GM19455 (cell line): ENCODE measurements at regions not wholly inside any gene's neighbourhood (a gene's known extent, or its start where the extent isn't known, plus 50 kb on each side); places are given as distances from the start of the nearest gene placed in this dataset.

Source experiments
- ATAC-seq: cut with Tn5 transposase; IDR thresholded peaks from one replicate; pipeline ENCODE4 v1.9.1; 2021; ENCODE audit not compliant: unreplicated experiment

- ATAC-seq, result no peak
Measured at GRCh38 chr7:12741951-12742575, 54.6 kb downstream of the ARL4A start.

- ATAC-seq, result no peak
Measured at GRCh38 chr7:12746211-12746610, 58.8 kb downstream of the ARL4A start.

GRCh38 chr7:12747687-12748306 lies 60.4 kb downstream of the ARL4A start:
- no peak for ATAC-seq

GRCh38 chr7:12749069-12749468 lies 61.6 kb downstream of the ARL4A start:
- no peak for ATAC-seq

- ATAC-seq, result no peak
Measured at GRCh38 chr7:12749746-12750145, 62.3 kb downstream of the ARL4A start.

GRCh38 chr7:12751764-12752163 lies 64.3 kb downstream of the ARL4A start:
- no peak for ATAC-seq

- no peak for ATAC-seq
Measured at GRCh38 chr7:12754179-12754578, 66.7 kb downstream of the ARL4A start.

GRCh38 chr7:12756821-12757220 lies 69.4 kb downstream of the ARL4A start:
- no peak for ATAC-seq

- no peak for ATAC-seq
Measured at GRCh38 chr7:12757443-12757842, 70.0 kb downstream of the ARL4A start.

GRCh38 chr7:12759151-12759550 lies 71.7 kb downstream of the ARL4A start:
- ATAC-seq, result no peak

GRCh38 chr7:12761111-12761510 lies 73.7 kb downstream of the ARL4A start:
- no peak for ATAC-seq

GRCh38 chr7:12761691-12762090 lies 74.3 kb downstream of the ARL4A start:
- ATAC-seq, result no peak

GRCh38 chr7:12764458-12764891 lies 77.0 kb downstream of the ARL4A start:
- no peak for ATAC-seq

GRCh38 chr7:12765431-12766100 lies 78.1 kb downstream of the ARL4A start:
- ATAC-seq, result no peak

GRCh38 chr7:12766416-12766815 lies 79.0 kb downstream of the ARL4A start:
- ATAC-seq, result no peak

- ATAC-seq, result no peak
Measured at GRCh38 chr7:12768948-12769347, 81.5 kb downstream of the ARL4A start.

- ATAC-seq, result no peak
Measured at GRCh38 chr7:12769444-12769843, 82.0 kb downstream of the ARL4A start.

GRCh38 chr7:12770227-12770975 lies 83.0 kb downstream of the ARL4A start:
- no peak for ATAC-seq

GRCh38 chr7:12771378-12771877 lies 84.0 kb downstream of the ARL4A start:
- ATAC-seq, result no peak

GRCh38 chr7:12772768-12773167 lies 85.3 kb downstream of the ARL4A start:
- no peak for ATAC-seq

GRCh38 chr7:12777257-12777656 lies 89.8 kb downstream of the ARL4A start:
- ATAC-seq, result no peak
